Vagina (tissue), 2 donors: ENCODE measurements at regions not wholly inside any gene's neighbourhood (a gene's known extent, or its start where the extent isn't known, plus 50 kb on each side); places are given as distances from the start of the nearest gene placed in this dataset.

Experiments
- DNase-seq, 2 donors: peaks; one replicate each; pipeline ENCODE4 v3.0.0-alpha.2; 2017; ENCODE audit errors: extremely low spot score in 2 of 2
- H3K27ac ChIP-seq: fragments of 200-600 bp; sonication (generic); one replicate; pipeline ENCODE4 v1.5.1; 2019
- H3K27me3 ChIP-seq: fragments of 200-600 bp; sonication (generic); one replicate; pipeline ENCODE4 v1.5.1; 2019
- H3K36me3 ChIP-seq, 2 donors: fragments of 200-600 bp; sonication (generic); one replicate each; pipeline ENCODE4 v1.5.1; 2017 to 2019
- H3K4me1 ChIP-seq: fragments of 200-600 bp; sonication (generic); one replicate; pipeline ENCODE4 v1.5.1; 2019
- H3K4me3 ChIP-seq, 2 donors: fragments of 200-600 bp; sonication (generic); 1 replicate in 1 of 2; 2 replicates in 1 of 2; pipeline ENCODE4 v1.5.1; 2016 to 2019
- H3K9me3 ChIP-seq: fragments of 200-600 bp; sonication (generic); one replicate; pipeline ENCODE4 v1.5.1; 2019
- POLR2A ChIP-seq, 2 donors: fragments of 450-650 bp; IDR thresholded peaks; one replicate each; pipeline ENCODE4 v1.6.1; 2017; ENCODE audit warnings: antibody characterized with exemption in 2 of 2, mild to moderate bottlenecking in 2 of 2, moderate library complexity in 2 of 2
- POLR2AphosphoS5 ChIP-seq, 2 donors: sonication (generic); formaldehyde crosslinking; IDR thresholded peaks; one replicate each; pipeline ENCODE4 v1.9.0; 2017; ENCODE audit warnings: antibody characterized with exemption in 2 of 2, mild to moderate bottlenecking in 2 of 2, low read depth in 1 of 2; ENCODE audit not compliant: insufficient read depth in 1 of 2
- intact Hi-C: fragments of 100-400 bp; cut with DNase I; formaldehyde crosslinking; loops from one replicate; pipeline ENCODE4 v1.15.1; 2023
- TF ChIP-seq, protein P1 (sequence below), 3 experiments: fragments of 450-650 bp in 2 of 3; fragments of 200-600 bp in 1 of 3; sonication (generic) in 1 of 3; IDR thresholded peaks; one replicate each; pipeline ENCODE4 v1.5.1; 2017 to 2019; ENCODE audit warnings: antibody characterized with exemption in 3 of 3, mild to moderate bottlenecking in 2 of 3, moderate library complexity in 2 of 3

DNA sequence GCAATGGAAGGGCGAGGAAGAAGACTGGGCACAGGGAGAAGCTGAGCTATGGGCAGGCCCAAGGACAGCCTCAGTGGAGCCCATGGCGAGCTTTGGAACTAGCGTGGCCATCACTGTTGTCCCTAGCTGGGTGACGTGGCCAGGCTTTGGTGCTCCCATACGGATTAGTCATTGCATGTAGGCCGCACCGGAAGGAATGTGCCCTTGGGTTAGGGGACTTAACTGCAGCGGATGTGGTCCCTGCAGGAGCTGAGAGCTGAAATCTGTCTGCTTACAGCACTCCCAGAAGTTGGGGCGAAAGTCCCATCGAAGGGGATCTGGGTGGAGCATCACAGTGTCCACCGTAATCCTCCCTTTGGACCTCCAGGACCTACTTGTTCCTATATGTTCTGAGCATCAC is 133.7 kb downstream of the PAPOLA start:
- intact Hi-C loops = no loop called here
- peak in 1 of 2 donors; percentile 58 for DNase-seq

DNA sequence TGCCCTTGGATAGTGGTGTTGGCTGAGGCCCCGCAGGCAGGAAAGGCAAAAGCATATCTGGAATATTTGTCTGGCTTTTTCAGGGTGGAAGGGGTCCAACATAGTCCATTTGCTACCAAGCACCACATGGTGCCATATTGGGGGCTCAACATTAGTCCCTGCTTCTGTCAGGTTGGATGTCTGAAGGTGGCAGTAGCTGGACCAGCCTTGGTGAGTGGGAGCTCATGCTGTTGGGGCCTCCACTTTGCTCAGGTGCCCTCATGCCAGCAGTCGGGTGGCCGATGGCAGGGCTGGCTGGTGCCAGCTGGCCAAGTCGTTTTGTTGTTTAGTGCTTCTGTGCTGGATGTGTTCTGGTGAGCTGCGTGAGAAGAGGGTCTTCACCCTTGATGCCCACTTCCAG is 135.3 kb downstream of the PAPOLA start:
- peak; percentile 78 to 87 for DNase-seq
- Histone ChIP-seq H3K9me3 (no peaks in the 10 kb centered on the region), H3K27me3 (no peaks in the 10 kb centered on the region), H3K4me3 (no peak overlapping the region), H3K27ac (no peak overlapping the region), H3K36me3 (no peaks in the 10 kb centered on the region), H3K4me1 (no peaks in the 10 kb centered on the region)
- TF ChIP-seq POLR2A (IDR thresholded peaks at IDR 0.05) = no peak
- no peak for TF ChIP-seq POLR2AphosphoS5 (IDR thresholded peaks at IDR 0.05; ENCODE audit: insufficient read depth in 1 of 2, low read depth in 1 of 2)
- TF ChIP-seq, protein P1, sequence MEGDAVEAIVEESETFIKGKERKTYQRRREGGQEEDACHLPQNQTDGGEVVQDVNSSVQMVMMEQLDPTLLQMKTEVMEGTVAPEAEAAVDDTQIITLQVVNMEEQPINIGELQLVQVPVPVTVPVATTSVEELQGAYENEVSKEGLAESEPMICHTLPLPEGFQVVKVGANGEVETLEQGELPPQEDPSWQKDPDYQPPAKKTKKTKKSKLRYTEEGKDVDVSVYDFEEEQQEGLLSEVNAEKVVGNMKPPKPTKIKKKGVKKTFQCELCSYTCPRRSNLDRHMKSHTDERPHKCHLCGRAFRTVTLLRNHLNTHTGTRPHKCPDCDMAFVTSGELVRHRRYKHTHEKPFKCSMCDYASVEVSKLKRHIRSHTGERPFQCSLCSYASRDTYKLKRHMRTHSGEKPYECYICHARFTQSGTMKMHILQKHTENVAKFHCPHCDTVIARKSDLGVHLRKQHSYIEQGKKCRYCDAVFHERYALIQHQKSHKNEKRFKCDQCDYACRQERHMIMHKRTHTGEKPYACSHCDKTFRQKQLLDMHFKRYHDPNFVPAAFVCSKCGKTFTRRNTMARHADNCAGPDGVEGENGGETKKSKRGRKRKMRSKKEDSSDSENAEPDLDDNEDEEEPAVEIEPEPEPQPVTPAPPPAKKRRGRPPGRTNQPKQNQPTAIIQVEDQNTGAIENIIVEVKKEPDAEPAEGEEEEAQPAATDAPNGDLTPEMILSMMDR (IDR thresholded peaks at IDR 0.05) = no peak
- intact Hi-C loops = no loop called here

More for the DNA sequence above, 133.7 kb downstream of the PAPOLA start:
- Histone ChIP-seq H3K4me3 (no peak overlapping the region), H3K27me3 (no peaks in the 10 kb centered on the region), H3K36me3 (no peaks in the 10 kb centered on the region), H3K4me1 (no peaks in the 10 kb centered on the region), H3K27ac (no peak overlapping the region), H3K9me3 (no peaks in the 10 kb centered on the region)
- TF ChIP-seq POLR2AphosphoS5 (IDR thresholded peaks at IDR 0.05; ENCODE audit: insufficient read depth in 1 of 2, low read depth in 1 of 2) = no peak
- TF ChIP-seq, protein P1 (IDR thresholded peaks at IDR 0.05) = no peak
- no peak for TF ChIP-seq POLR2A (IDR thresholded peaks at IDR 0.05)

DNA sequence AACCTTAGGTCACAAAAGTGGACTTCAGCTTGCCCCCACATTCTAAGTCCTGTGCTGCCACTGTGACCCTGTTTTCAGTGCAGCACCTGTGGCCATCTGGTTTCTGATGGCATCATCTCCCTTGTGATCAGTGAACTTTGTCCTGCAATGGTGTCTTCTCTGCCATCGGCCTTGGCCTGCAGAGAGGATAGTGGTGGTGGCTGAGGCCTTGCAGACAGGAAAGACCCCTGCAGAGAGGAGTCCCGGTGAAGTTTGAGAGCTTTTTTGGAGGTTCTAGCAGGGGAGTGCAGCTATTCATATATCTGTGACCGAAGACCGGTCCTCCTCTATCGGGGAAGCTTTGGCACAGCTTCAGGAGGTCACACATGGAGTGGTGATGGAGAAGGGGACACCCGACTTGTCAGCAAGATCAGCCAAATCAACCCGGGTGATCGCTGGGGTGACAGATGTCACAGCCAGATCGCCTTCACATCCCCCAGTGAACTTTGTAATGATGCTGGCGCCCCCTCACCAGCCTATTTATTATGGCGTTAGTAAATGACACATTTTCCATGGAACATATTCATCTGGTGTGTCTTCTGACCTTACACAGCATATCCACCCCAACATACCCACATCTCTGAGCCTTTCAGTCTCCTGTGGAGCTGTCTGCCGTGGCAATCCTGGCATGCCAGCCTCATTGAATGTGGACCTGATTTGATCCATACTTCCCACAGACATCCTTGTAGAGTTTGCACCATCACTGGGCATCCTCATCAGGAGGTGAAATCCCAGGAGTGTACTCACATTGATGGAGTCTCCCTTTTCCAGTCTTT is 136.1 kb downstream of the PAPOLA start:
- Histone ChIP-seq H3K27me3 (no peaks in the 10 kb centered on the region), H3K9me3 (no peaks in the 10 kb centered on the region), H3K4me3 (no peak overlapping the region), H3K36me3 (no peaks in the 10 kb centered on the region), H3K4me1 (no peaks in the 10 kb centered on the region), H3K27ac (no peak overlapping the region)
- DNase-seq = peak; percentile 65 to 74
- intact Hi-C loops = no loop called here
- no peak for TF ChIP-seq POLR2AphosphoS5 (IDR thresholded peaks at IDR 0.05; ENCODE audit: insufficient read depth in 1 of 2, low read depth in 1 of 2)

DNA sequence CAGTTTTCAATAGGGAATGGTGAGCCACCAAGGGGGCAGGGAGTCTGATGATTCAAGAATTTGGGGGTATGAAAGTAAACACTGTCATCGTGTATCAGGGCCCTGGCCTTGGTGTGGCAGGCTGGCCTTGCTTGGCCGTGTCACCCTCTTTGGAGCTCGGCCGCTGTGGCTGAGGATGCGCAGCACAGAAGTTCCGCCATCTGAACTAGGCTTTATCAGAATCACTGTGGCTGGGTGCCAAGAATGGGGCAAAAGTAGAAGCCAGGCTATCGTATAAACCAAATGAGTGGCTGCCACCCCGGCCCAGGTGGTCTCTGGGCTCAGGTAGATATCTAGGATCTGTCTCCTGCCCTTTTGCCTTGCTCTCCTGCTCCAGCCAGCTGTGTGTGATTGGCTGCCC is 137.4 kb downstream of the PAPOLA start:
- intact Hi-C loops = no loop called here
- no peak for DNase-seq

DNA sequence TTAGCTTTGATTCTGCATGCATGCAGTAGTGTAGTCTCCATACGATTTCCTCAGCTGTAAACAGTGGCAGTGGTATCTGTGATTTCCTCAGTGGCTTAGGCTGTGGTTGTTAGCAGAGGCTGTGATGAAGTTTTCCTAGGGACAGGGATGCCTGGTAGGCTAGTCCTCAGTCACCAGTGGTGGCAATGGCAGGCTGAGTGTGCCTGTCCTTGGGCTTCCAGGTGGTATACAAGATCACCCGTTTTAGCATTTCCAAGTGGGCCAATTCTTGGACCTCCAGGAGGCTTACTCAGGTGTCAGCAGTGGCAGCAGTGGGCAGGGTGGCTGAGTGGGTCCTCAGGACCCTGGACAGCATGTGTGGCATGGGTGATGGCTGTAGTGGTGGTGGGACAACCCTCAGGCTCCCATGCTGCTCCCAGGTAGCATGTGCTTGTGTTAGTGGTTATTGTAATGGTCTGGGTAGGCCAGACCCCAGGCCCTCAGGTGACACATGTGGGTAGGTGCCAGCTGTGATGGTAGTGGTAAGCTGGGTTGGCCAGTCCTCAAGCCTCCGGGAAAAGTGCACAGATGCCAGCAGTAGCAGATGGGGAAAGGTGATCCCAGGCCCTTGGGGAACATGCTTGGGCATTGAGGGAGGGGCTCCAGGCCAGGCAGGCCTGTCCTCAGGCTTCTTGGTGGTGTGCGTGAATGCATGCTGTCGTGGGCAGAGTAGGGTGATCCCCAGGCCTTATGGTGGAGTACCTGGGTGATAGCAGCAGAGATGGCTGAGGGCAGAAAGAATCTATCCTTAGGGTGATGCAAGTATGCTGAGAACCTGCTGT is 146.5 kb downstream of the PAPOLA start:
- intact Hi-C loops = no loop called here
- TF ChIP-seq, protein P1 (IDR thresholded peaks at IDR 0.05) = no peak
- TF ChIP-seq POLR2A (IDR thresholded peaks at IDR 0.05) (no peak), POLR2AphosphoS5 (IDR thresholded peaks at IDR 0.05; ENCODE audit: insufficient read depth in 1 of 2, low read depth in 1 of 2) (no peak)

More for the DNA sequence above, 137.4 kb downstream of the PAPOLA start:
- Histone ChIP-seq H3K4me3 (no peak overlapping the region), H3K27ac (no peak overlapping the region), H3K4me1 (no peaks in the 10 kb centered on the region), H3K36me3 (no peaks in the 10 kb centered on the region), H3K27me3 (no peaks in the 10 kb centered on the region), H3K9me3 (no peaks in the 10 kb centered on the region)
- TF ChIP-seq POLR2A (IDR thresholded peaks at IDR 0.05) = no peak
- TF ChIP-seq POLR2AphosphoS5 (IDR thresholded peaks at IDR 0.05; ENCODE audit: insufficient read depth in 1 of 2, low read depth in 1 of 2) = no peak
- TF ChIP-seq, protein P1 (IDR thresholded peaks at IDR 0.05) = no peak

More for the DNA sequence above, 146.5 kb downstream of the PAPOLA start:
- H3K4me1 ChIP-seq = no peaks in the 10 kb centered on the region
- no peaks in the 10 kb centered on the region for H3K27me3 ChIP-seq
- H3K27ac ChIP-seq = no peak overlapping the region
- no peaks in the 10 kb centered on the region for H3K36me3 ChIP-seq
- no peak overlapping the region for H3K4me3 ChIP-seq
- no peaks in the 10 kb centered on the region for H3K9me3 ChIP-seq
- DNase-seq = peak; percentile 78 to 81
